Femur (tissue), 1 donor: ENCODE measurements at regions not wholly inside any gene's neighbourhood (a gene's known extent, or its start where the extent isn't known, plus 50 kb on each side); places are given as distances from the start of the nearest gene placed in this dataset.

Experiments used
- DNase-seq: peaks from one replicate; pipeline ENCODE4 v3.0.0-alpha.2; 2017

GRCh38 chr3:14318646-14319045 is 83.8 kb upstream of the SLC6A6 start:
- DNase-seq: no peak

- peak; percentile 46 for DNase-seq
Measured at GRCh38 chr3:14319654-14320182, 82.7 kb upstream of the SLC6A6 start.

- DNase-seq: no peak
Measured at GRCh38 chr3:14320219-14320618, 82.2 kb upstream of the SLC6A6 start.

- DNase-seq: no peak
Measured at GRCh38 chr3:14322001-14322400, 80.4 kb upstream of the SLC6A6 start.

GRCh38 chr3:14322667-14323295 is 79.6 kb upstream of the SLC6A6 start:
- no peak for DNase-seq

- DNase-seq: peak; percentile 68
Measured at GRCh38 chr3:14323401-14324223, 78.8 kb upstream of the SLC6A6 start.

DNA sequence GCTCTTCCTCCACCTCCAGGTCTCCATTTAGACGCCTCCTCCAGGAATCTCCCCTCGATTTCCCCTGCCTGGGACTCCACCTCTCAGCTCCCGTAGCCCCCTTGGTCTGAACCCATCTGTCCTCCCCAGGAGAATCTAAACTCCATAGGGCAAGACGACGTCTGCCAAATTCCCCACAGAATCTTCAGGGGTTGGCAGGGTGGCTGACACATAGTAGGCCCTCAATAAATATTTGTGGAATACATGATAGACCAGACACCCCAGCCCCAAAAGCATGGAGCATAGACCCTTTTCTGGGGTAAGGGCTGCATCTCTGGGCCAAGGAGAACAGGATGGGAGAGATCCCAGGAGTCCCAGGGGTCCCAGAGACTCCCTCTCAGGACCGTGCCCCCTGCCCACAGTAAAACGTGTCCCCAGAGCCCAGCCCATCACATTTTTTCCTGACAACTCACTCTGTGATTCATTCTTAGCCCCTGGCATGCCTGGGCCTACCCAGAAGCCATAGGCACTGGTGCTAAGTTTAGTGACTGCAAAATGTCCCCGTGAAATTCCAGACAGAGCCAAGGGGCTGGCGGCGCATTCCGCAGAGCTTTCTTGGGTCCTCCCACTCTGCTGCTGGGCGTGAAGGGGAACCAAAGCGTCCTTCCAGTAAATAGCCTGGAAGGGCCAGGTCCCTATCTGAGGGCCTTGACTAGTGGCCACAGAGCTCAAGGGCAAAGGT is 78.0 kb upstream of the SLC6A6 start:
- DNase-seq: no peak

- DNase-seq: no peak
Measured at GRCh38 chr3:14328422-14328821, 74.0 kb upstream of the SLC6A6 start.

DNA sequence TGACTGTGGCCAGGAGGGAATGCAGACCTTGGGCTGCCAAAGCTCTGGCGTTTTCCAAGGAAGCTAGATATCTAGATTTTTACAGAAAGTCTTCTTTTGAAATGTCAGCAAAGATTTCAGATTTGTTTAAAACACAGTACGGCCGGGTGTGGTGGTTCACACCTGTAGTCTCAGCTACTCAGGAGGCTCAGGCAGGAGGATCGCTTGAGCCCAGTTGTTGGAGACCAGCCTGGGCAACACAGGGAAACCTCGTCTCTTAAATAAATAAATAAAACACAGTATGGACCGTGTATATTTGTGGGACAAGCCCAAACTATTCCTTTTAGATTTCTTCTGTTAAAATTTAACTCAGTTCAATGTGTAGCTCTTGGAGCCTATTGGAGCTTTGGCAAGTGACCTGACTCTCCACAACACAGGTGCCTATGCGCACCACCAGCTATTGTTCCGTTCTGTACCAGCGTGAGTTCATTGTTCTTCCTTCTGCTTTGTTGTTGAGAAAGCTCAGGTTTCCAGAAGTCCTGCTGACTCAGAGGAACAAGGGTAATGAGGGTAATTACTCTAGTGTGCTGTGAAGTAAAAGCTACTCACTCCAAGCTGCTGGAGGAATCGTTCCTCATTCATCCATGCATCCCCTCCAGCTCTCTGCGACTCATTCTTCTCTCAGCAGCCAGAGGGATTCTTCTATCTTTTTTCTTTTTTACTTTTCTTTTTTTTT is 73.1 kb upstream of the SLC6A6 start:
- DNase-seq: no peak

GRCh38 chr3:14329842-14330241 is 72.6 kb upstream of the SLC6A6 start:
- no peak for DNase-seq

- DNase-seq: no peak
Measured at GRCh38 chr3:14330508-14330907, 71.9 kb upstream of the SLC6A6 start.

GRCh38 chr3:14331251-14331650 is 71.2 kb upstream of the SLC6A6 start:
- DNase-seq: no peak

DNA sequence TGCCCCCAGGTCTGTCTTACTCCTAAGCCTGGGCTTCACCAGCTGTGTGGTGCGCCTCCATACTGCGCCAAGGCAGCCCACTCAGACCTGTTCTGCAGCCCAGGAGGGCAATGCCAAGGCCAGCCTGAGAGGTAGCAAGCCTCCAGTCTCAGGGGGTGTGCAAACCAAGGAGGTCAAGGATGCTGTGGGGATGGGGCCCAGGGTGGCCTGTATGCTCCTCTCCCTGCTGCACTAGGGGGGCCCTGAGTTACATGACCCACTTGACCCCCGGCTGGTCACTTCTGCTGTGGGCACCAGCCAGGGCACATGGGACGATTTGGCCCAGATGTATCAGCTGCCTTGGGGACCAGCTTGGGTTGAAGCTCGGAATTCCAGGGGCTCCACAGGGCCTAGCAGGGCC is 70.0 kb upstream of the SLC6A6 start:
- DNase-seq: no peak

GRCh38 chr3:14333215-14333614 is 69.2 kb upstream of the SLC6A6 start:
- no peak for DNase-seq

- no peak for DNase-seq
Measured at GRCh38 chr3:14333621-14334020, 68.8 kb upstream of the SLC6A6 start.

DNA sequence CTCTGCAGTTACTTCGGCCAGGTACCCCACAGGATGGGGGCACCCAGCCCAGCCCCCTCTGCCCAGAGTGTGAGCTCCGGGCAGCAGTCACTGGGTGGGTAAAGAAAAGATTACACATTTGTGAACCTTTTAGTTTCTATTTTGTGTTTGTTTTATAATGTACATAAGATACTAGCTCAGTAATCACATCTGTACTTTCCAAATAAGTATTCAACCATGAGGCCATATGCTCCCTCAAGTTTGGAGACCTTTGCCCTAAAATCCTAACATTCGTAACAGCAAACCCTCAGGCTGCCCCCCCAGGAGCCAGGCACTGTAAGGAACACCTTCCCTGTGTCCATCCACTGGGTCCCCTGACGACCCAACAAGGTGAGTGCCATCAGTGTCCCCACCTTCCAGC is 68.3 kb upstream of the SLC6A6 start:
- DNase-seq: no peak

GRCh38 chr3:14334936-14335335 is 67.5 kb upstream of the SLC6A6 start:
- DNase-seq: no peak

- no peak for DNase-seq
Measured at GRCh38 chr3:14335774-14336748, 66.3 kb upstream of the SLC6A6 start.

DNA sequence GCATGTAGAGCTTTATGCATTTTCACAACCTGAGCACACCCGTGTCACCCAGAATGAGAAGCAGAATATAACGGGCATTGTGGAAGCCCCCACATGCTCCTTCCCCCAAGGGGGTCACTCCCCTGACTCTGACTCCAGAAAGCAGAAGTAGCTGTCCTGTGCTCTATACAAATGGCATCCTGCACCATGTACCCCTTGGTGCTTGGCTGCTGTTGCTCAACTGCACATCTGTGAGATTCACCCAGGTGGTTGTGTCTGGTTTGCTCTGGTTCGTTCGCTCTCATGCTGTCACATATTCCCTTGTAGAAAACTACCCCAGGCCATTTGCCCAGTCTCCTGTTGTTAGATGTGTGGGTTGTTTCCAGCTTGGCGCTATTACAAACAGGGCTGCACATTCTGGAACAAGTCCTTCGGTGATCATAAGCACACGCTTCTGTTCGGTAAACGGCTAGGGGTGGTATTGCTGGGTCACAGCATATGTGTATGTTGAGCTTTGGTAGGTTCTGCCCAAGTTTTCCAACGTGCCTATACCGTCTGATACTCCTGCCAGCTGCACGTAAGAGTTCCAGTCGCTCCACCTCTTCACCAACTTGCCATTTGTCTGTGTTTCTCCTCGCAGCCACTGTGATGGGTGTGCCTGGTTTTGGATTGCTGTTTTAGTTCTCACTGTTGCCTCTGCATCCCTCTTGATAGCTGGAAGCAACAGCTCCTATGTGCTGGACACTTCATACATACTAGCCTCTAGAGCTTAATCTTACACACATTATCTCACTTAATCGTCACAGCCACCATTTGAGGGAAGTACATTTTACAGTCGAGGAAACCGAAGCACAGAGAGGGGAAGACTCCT is 65.4 kb upstream of the SLC6A6 start:
- DNase-seq: no peak

- no peak for DNase-seq
Measured at GRCh38 chr3:14337828-14338227, 64.6 kb upstream of the SLC6A6 start.

DNA sequence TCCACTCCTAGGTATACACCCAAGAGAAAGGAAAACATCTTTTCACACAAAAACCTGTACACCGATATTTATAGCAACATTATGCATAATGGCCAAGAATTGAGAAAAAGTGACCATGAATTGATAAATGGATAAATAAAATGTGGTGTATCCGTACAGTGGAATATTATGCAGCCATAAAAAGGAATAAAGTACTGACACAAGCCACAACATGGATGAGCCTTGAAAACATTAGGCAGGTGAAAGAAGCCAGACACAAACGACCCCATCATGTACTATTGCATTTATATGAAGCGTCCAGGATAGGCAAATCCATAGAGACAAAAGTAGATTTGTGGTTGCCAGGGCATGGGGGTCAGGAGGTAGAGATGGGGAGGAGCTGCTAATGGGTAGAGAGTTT is 64.2 kb upstream of the SLC6A6 start:
- no peak for DNase-seq
